NCI-H2029 (cell line): ENCODE measurements at regions not wholly inside any gene's neighbourhood (a gene's known extent, or its start where the extent isn't known, plus 50 kb on each side); places are given as distances from the start of the nearest gene placed in this dataset.

Source experiments
- DNase-seq: peaks from one replicate; lab custom pipeline; 2025; lab: John Stamatoyannopoulos, UW

DNA sequence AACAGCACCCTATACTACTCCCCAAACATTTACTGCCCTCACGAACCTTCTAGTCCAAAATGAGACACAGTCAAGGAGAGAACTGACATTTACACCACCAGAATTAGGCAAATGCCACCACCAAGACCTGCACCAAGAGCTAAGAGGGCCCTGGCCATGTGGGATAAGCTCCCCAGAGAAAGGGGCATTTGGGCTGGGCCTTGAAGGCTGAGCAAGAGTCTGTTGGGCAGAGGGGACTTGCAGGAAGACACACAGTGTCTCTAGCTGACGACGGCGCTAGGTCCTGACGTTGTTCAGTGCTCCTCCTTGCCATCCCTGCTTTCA is 326.4 kb upstream of the ZMIZ1 start:
- DNase-seq: no peak

DNA sequence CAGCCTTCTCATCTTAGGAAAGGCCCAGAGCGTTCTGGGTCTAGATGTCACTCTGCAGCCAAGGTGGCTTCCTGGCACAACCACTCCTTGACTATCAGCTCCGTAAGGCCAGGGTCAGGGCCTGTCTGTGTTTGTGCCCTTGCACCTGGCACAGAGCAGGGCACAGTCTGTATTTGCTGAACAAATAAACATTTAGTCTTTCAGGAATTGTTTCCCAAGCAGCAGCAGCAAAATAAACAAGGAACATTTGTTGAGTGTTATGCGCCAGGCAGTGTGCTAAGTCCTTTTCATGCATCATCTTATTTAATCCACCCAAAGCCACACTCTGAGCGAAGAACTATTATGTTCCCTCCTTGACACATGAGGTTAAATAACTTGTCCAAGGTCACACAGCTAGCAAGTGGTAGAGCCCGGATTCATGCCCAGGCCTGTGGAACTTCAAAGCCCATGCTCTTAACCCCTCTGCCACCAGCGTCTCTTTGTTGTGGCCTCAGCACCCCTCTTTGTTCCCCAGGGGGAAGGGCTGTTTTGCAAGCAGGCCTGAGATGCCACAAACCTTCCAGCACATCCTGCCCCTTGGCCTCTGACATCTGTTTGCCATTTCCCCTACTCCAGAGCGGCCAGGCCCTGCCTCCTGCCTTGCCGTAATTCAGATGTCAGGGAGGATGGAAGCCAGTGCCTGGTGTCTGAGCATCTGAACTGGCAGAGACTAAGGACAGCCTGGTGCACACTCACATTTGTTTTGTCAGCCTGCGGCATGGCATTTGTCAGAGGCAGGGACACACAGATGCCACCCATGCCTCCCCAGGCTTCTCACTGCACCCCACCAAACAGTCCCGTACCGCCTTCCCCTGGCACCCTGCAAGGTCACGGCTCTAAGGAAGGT is 325.8 kb upstream of the ZMIZ1 start:
- peak; percentile 46 for DNase-seq

DNA sequence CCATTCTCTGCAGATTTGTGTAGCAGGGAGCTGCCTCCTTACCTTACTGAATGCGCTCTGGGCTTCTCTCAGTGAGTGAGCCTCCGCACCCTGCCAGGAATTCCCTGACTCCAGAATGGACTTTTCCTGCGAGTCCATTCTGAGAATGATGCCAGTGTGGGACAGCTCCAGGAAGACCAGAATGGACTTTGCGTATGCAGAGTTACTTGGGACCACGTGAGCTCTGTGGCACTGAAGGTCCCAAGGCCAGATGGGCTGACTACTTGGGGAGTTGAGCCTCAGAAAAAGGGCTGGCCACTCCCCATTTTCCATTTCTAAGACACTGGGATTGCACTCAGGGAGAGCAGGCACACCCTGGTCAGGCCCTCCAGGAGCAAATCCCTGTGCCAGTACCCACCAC is 324.7 kb upstream of the ZMIZ1 start:
- DNase-seq: no peak

DNA sequence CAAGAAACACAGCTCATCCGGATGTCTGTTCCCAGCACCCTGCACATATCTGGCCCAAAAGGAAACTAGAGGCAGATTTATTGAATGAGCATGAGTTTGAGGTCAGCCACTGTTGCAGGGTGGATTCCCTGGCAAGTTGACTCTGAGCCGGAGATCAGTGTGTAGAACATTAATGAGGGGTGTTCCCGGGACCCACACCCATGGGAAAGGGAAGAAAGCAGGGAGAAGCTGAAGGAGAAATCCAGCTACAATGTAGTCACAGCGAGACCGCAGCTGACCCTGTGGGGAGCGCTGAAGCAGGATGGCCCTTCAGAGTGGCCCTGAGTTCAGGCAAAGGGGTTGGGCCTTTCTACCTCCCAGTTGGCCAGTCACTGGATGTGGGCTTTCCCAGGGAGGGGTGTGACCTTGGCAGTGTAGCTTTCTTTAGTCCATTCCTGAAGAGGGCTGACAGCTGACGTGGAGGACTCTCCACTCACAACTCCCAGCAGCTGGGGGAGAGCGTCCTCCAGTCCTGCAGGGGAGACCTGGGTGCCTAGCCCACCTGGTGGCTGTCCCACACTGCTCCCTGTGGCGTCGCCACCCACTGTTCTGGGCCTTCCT is 324.2 kb upstream of the ZMIZ1 start:
- DNase-seq: no peak

DNA sequence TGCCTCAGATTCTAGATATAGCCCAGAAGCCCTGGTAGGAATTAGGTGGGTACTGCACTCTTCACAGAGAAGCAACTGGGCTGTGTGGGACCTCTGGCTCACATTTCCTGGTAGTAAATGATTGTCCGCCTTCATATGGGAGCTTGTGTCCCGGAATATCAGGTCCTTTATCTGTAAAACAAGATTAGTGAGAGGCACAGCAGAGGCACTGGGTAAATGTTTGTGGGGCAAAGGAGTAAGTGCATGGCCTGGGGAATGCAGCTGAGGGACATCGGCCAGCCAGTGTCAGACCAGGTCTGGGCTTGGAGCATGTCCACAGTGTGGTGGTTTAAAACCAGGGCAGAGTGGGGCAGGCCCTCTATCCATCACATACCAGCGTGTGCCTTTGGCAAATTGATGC is 323.3 kb upstream of the ZMIZ1 start:
- no peak for DNase-seq

DNA sequence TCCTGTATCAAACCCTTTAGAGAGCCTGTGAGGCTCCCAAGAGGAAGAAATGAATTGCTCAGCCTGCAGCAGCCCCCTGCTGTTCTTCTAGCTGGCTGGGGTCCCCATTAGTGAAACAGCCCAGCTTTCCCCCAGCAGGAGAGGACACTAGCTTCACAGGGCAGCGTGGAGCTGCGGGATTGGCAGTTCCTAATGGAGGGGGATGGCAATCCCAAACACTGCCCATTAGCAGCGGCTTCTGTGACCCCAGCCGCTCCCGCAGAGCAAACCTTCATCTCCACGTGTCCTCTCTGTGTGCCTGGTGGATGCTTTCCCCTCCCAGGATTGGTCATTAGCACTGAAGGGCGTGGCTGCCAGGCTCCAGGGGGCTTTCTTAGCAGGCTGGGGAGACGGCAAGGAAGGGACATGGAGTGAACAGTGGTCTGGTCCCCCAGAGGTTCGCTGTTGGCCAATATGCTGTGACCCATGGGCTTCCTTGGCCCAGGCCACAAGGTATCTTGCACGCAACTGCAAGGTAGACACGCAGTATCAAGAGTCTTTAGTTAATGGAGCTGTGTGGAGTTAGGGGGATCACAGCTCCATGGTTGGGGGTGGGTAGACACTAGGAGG is 322.5 kb upstream of the ZMIZ1 start:
- DNase-seq: no peak

DNA sequence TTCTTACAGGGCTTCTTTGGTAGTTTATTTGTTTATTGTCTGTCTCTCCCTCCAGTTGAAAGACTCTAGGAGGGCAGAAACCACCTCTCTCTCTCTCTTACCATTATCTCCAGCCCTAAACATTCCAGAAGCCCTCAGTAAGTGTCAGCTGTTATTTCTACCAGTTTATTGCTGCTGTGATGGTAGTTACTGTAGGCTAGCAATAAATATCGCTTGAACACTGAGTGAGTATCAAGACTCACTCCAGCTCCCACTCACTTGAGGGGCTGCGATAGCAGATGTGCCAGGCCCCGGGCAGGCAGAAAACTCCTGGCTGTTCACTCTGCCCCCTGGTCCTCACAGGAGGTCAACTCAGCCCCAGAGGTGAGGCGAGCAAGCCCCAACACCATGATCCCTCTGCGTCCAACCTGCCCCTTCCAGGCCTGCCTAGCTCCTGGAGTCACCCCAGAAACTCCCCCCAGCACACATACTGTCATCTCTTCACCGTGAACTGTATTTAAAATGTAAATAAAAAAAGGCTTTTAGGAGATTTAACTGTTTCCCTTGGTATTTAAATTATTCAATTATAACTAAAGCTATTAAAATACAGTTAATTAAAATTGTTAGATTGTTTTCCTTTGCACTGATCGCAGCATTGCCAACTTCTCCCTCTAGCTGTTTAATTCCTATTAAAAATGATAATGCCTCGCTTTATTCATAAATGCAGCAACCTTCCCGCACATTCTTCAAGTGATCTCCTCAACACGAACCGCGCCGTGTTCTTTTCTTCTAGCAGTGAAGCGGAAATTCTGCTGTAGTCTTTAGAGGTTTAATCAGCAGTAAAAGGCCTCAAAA is 321.1 kb upstream of the ZMIZ1 start:
- DNase-seq: no peak

DNA sequence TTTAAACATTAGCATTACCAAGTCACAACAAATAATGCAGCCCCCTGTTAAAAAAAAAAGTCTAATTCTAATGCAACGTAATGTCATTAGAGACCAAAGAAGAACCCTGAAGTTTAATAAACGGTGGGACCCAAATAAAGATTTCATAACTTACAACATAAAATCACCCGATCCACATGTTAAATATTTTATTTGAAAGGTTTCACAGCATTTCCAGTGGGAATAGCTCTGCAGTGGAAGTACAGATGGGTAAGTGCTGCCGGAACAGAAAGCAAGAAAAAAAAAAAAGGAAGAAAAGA is 320.6 kb upstream of the ZMIZ1 start:
- DNase-seq: no peak

DNA sequence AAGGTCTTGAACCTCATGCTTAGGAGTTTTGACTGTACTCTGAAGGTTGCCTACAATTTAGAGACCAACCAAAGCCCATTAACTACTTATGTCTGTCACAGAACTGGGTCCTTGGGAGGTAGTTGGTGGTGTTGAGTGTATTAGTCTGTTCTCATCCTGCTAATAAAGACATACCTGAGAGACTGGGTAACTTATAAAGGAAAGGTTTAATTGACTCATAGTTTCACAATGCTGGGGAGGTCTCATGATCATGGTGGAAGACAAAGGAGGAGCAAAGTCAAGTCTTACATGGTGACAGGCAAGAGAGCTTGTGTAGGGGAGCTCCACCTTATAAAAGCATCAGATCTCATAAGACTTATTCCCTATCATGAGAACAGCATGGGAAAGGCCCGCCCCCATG is 319.6 kb upstream of the ZMIZ1 start:
- no peak for DNase-seq

DNA sequence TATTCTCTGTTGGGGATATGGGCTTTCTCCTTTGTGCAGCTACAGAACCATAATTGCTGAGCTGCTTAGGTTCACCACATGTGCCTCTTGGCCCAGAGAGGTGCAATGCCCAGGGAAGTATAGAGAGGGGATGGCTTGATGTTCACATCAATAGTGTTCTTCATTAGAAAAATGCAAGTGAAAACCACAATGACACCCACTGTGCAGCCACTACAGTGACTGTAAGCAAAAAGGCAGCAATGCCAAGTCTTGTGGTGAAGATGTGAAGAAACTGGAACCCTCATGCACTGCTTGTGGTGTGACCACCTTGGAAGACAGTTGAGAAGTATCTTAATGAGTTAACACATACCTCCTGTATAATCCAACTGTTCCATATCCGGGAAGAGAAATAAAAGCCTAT is 318.9 kb upstream of the ZMIZ1 start:
- DNase-seq: no peak

DNA sequence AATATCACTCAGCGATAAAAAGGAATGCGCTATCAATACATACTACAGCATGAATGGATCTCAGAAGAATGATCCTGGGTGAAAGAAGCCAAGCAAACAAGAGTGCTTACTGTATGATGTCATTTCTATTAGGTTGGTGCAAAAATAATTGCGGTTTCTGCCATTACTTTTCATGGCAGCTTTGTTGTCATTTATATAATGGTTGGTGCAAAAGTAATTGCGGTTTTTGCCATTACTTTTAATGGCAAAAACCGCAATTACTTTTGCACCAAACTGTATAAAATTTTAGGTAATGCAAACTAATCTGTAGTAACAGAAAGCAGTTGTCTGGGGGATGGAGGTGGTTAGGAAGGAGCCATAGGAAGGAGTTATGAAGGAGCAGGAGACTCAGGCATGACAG is 318.3 kb upstream of the ZMIZ1 start:
- no peak for DNase-seq

DNA sequence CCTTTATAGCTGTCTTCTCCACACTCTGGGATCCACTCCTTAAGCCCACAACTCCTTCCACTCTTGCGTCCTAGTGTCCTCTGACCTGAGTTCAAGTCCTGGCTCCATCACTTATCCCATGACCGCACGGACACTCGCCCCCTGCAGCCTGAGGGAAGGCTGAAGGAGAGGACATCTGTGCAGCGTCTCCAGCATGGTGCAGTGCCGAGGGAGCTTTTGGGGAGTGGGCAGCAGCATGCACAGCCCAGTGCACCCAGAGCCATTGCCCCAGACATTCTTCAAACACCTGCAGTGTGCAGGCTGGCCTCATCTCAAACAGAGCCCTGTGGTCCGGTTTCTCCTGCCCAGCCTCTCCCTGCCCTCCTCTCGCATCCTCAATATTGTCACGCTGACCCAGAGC is 317.1 kb upstream of the ZMIZ1 start:
- no peak for DNase-seq

DNA sequence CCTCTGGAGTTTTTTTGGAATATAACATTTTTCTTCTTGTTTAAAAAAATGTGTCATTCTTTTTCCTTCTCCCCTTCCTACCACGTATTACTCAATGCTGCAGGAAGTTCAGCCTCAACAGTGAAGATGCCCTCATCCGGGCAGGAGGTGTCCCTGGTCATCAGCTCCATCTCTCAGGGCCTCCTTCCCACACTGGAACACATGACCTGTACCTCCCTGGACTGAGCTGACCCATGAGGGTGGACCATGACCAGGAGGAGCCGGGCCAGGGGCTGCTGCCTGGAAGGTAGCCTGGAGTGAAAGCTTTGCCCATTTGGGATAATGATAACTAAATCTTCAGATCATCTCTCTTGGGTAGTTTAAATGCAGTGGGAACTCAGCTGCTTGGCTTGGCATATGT is 316.5 kb upstream of the ZMIZ1 start:
- no peak for DNase-seq

DNA sequence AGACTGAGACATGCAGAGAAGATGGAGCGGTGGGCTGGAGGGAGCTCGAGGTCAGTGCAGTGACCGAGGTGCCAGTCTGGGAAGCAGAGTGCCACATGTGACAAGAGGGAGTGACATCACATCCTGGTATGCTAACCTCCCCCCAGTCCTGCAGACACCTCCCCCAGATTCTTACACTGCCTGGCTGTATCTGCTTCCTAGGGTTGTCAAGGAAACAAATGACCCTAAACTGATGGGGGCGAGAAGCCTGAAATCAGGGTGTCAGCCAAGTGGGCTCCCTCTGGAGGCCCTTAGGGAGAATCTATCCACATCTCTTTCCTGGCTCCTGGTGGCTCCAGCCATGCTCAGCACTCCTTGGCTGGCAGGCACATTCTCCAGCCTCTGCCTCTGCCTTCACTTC is 316.1 kb upstream of the ZMIZ1 start:
- no peak for DNase-seq

DNA sequence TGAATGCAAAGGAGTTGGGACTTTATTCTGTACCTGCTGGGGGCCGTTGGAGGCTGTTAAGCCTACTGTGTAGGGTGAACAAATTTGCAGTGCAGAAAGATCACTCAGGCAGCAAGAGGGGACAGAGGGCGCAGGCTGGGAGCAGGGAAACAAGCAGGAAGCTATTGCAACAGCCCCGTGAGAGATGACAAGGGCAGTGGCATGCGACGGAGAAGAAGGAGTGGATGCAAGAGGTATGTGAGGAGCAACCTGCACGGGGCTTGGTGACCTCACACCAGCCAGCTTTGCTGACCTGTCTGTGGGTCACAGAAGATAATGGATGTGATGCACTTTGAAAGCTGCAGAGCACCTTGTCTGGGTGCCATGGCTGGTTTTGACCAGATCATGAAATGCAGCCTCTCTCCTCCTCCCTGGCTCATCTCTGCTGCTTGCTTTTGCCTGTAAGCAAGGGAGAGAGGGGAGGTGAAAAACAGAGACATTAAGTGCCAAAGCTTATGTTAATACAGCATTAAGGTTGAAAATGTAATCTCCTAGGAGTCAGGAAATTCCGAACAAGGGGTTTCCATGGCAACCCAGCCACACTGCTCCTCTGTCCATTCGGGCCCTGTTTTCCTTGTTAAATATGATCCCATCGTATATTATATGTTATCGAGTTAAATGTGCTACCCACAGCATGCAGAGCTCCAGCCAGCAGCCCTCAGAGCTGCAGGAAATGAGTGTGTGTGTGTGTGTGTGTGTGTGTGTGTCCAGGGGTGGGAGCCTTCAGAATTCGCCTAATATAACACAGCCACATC is 314.3 kb upstream of the ZMIZ1 start:
- DNase-seq: no peak

DNA sequence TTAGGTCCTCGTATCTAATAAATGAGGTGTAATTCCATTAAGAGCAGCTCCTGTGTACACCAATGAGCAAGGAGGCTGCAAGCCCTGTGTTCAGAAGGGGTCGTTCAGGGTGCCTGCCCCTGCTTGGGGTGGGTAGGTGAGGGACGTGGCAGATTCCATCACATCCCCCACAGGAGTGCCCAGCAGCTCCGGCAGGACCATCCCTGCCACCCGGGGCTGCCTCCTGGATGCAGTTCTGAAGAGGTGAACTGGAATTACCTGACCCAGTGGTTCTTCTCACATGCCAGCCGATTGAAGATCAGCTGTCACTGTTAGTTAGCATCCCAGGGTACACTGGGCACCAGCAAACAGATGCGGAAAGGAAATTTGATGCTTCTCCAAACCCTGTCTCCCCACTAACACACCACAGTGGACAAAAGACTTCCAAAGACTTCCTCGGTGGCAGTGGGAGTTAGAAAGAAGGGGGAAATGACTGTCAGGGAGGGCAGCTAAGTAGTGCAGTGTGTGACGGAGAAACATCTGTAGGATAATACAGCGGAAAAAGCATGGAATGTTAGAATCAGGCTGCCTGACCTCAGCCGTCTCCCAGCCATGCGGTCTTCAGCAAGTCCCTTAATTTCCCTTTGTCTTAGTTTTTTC is 313.6 kb upstream of the ZMIZ1 start:
- no peak for DNase-seq

DNA sequence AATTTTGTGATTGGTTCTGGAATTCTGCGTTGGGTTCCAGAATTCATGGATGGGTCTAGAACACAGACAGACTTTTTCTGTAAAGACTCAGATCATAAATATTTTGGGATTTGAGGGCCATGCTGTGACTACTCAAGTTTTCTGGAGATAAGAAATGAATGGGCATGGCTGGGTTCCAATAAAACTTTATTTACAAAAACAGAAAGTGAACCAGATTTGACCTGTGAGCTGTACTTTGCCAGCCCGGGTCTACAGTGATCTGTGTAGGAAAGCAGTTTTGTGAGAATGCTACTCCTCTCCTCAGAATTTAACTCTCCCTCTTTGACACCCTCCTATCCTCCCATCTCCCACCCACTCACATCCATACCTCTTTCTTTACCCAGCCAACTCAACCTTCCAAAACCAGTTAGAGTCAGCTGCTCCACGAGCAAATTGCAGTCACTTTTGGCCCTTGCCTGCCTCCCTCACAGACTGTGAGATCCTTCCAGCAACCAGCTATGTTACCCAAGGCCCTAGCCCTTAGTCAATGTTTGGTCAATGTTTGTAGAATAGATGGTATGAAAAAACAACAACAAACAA is 312.8 kb upstream of the ZMIZ1 start:
- no peak for DNase-seq

DNA sequence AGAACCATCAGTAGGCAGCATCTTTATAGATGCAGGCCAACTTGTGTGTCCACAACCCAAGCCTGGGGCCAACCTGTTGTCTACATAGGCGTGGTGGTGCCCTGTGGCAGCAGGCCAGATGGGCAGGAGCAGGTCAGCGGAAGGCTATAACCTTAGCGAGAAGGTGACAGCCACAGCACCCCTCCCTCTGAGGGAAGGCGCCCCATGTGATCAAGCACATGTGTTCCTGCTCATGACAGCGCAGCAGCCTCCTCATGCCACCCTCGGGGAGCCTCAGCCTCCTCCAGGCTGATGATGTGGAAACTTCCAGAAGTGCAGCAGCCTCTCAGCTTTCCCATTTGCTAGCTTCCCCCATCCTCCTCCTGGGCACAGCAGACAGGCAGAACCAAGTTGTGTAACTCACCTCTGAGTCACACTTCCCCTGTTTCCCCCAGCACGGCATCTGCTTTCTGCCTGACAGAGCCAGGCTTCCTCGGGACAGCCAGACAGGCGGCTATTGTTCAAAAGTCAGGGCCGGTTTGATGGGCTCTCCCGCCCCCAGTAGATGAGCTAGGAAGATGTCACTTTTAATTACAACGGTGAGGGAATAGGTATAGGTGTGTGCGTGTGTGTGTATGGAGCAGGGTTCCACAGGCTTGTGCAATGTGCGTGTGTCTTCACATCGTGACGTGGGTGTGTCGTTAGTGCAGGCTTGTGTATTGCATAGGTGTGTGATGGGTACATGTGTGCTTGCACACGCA is 312.0 kb upstream of the ZMIZ1 start:
- DNase-seq: no peak

DNA sequence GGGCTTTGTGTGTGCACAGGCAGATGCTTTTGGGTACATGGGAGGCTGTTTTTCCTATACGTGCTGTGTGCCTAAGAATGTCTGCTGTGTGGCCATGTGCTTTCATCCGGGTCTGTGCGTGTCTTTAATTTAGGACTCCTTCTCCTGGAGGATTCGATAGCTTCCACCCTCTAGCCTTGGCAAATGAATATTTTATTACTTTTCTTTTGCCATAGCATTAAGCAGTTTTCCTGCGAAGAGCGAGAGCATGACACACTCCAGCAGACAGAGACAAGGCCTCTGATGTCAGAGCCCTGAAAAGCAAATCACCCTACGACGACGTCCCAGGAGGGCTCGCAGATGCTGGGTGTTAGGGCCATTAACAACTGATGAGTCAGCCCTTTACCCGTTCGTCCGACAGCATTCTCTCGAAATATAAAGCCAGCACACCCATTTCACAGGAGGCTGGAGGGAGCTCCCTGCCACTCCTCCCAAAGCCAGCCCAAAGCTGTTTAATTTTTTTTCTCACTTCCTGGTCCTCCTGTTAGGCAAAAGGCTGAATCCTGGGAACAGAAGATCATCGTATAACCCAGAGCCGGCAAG is 311.3 kb upstream of the ZMIZ1 start:
- DNase-seq: no peak

DNA sequence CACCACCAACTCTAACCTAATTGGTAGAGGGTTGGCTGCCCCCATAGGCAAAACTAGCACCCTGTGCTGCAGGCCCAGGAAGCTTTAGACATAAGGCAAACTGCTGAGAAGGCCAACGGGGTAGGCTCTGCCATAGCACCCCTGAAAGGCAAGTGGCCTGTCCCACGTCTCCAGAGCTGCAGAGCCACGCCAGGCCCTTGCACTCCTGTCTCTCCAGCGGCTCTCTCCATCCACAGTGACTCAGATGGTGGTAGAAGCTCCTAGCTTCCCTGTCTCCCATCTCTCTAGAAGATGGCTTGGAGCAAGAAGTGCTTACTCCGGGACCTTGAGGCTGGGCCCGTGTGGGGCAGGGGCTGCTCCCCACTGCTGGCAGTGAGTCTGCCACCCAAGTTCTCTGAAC is 310.6 kb upstream of the ZMIZ1 start:
- no peak for DNase-seq
